ES-I3 (cell line): ENCODE measurements at regions not wholly inside any gene's neighbourhood (a gene's known extent, or its start where the extent isn't known, plus 50 kb on each side); places are given as distances from the start of the nearest gene placed in this dataset.
"Not testable (repeated sequence)": the region's sequence is repeated elsewhere in the genome, so short reads cannot be mapped to it uniquely, and the experiment has no call there.

Experiments
- H3K36me3 ChIP-seq: 2 replicates; pipeline ENCODE4 v1.6.1; 2013; ENCODE audit warnings: mild to moderate bottlenecking, low read length, control low read depth, moderate library complexity; ENCODE audit not compliant: insufficient read depth
- H3K4me1 ChIP-seq: 2 replicates; pipeline ENCODE4 v1.6.1; 2013; ENCODE audit warnings: mild to moderate bottlenecking, control low read depth, low read length; ENCODE audit not compliant: insufficient read depth
- H3K9ac ChIP-seq: 2 replicates; pipeline ENCODE4 v1.6.1; 2013; ENCODE audit warnings: low read depth, mild to moderate bottlenecking, low read length, moderate library complexity
- H3K9me3 ChIP-seq: 2 replicates; pipeline ENCODE4 v1.6.1; 2013; ENCODE audit warnings: mild to moderate bottlenecking, low read length, moderate library complexity; ENCODE audit not compliant: control insufficient read depth, insufficient read depth

DNA sequence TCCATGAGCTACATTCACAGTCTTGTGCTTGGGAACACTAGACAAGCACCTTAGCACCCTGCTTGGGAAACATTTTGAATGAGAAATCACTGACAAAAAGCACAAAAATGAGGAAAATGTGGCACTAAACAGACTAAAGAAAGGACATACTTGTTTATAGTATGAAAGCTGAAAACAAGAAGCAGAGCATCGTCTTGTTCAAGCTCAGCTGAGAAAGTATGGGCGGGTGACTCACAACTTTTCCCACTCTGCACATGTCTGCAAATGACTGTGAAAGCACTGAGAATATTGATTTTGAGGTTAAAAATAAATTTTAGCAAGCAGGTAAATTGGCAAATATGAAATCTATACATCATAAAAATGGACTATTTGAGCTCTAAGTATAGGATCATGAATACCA, 725.3 kb downstream of the COL12A1 start:
- Histone ChIP-seq H3K9ac (no peak overlapping the region), H3K4me1 (no peaks in the 10 kb centered on the region), H3K36me3 (no peaks in the 10 kb centered on the region), H3K9me3 (no peaks in the 10 kb centered on the region)

DNA sequence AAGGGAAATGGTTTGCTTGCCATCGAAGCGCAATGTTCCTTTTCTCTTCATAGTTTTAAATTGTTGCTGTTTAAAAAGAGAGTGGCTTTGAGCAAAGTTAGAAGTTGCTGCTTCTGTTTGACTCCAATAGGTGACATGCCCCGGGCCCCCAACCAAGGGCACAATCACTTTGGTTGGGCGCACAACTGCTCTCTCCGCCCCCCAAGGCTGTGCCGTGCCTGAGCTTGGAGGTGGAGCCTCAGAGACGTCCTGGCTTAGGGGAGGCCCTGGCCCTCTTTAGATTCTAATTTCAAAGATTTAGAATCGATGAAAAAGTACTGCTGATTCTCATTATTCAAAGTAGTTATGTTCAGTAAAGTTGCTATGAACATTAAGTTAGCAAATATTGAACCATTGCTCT, 725.9 kb downstream of the COL12A1 start:
- H3K9ac ChIP-seq = no peak overlapping the region
- no peaks in the 10 kb centered on the region for H3K9me3 ChIP-seq
- H3K36me3 ChIP-seq = no peaks in the 10 kb centered on the region
- no peaks in the 10 kb centered on the region for H3K4me1 ChIP-seq

GRCh38 chr6:74479420-74479819, 726.4 kb downstream of the COL12A1 start:
- Histone ChIP-seq H3K4me1 (no peaks in the 10 kb centered on the region), H3K9ac (no peak overlapping the region), H3K9me3 (no peaks in the 10 kb centered on the region), H3K36me3 (no peaks in the 10 kb centered on the region)

GRCh38 chr6:74474046-74474445, 731.8 kb downstream of the COL12A1 start:
- H3K9ac ChIP-seq, H3K4me1 ChIP-seq, H3K36me3 ChIP-seq, H3K9me3 ChIP-seq: not testable (repeated sequence)

- not testable (repeated sequence) for H3K36me3 ChIP-seq, H3K4me1 ChIP-seq, H3K9ac ChIP-seq, H3K9me3 ChIP-seq
These were observed 737.3 kb downstream of the COL12A1 start for GRCh38 chr6:74468552-74468951.

GRCh38 chr6:74467533-74468215, 738.2 kb downstream of the COL12A1 start:
- H3K9ac ChIP-seq = no peak overlapping the region
- H3K36me3 ChIP-seq = no peaks in the 10 kb centered on the region
- no peaks in the 10 kb centered on the region for H3K9me3 ChIP-seq
- no peaks in the 10 kb centered on the region for H3K4me1 ChIP-seq

DNA sequence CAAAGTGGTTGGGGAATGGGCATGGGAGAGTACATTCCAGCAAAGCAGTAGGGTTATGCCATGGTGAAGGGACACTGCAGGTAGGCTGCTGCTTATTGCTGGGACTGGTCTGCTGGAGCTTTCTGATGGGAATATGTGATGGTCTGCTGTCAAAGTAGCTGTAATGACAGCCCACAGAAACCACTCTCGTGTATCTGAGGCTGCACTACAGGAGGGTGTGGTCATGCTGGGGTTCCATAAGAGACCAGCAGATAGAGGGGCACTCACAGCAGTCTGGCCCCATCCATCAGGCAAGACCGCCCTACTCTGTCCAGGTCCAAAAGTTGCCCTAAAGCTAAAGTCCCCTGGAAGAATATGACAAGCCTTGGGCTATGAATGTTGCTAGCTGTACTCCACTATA, 739.3 kb downstream of the COL12A1 start:
- Histone ChIP-seq H3K4me1 (no peaks in the 10 kb centered on the region), H3K9ac (no peak overlapping the region), H3K9me3 (no peaks in the 10 kb centered on the region), H3K36me3 (no peaks in the 10 kb centered on the region)

- H3K9me3 ChIP-seq = no peaks in the 10 kb centered on the region
- H3K9ac ChIP-seq = no peak overlapping the region
- H3K36me3 ChIP-seq = no peaks in the 10 kb centered on the region
- H3K4me1 ChIP-seq = no peaks in the 10 kb centered on the region
These were observed 746.6 kb downstream of the COL12A1 start for GRCh38 chr6:74459260-74459659.

GRCh38 chr6:74458536-74458935, 747.3 kb downstream of the COL12A1 start:
- Histone ChIP-seq H3K9ac (no peak overlapping the region), H3K4me1 (no peaks in the 10 kb centered on the region), H3K36me3 (no peaks in the 10 kb centered on the region), H3K9me3 (no peaks in the 10 kb centered on the region)

- Histone ChIP-seq H3K36me3 (no peaks in the 10 kb centered on the region), H3K9me3 (no peaks in the 10 kb centered on the region), H3K4me1 (0 out of 2 replicates have a peak, but pooled peaks cover 4% of the 10 kb centered on the region), H3K9ac (no peak overlapping the region)
These were observed 750.1 kb downstream of the COL12A1 start for GRCh38 chr6:74455786-74456185.

GRCh38 chr6:74451953-74452352, 753.9 kb downstream of the COL12A1 start:
- Histone ChIP-seq H3K9me3 (no peaks in the 10 kb centered on the region), H3K4me1 (0 out of 2 replicates have a peak, but pooled peaks cover 4% of the 10 kb centered on the region), H3K9ac (no peak overlapping the region), H3K36me3 (no peaks in the 10 kb centered on the region)

- H3K36me3 ChIP-seq = no peaks in the 10 kb centered on the region
- H3K4me1 ChIP-seq = 0 out of 2 replicates have a peak, but pooled peaks cover 4% of the 10 kb centered on the region
- no peak overlapping the region for H3K9ac ChIP-seq
- no peaks in the 10 kb centered on the region for H3K9me3 ChIP-seq
These were observed 752.8 kb downstream of the CD109 start for GRCh38 chr6:74448850-74449249.

GRCh38 chr6:74447013-74447412, 751.0 kb downstream of the CD109 start:
- 0 out of 2 replicates have a peak, but pooled peaks cover 4% of the 10 kb centered on the region for H3K4me1 ChIP-seq
- no peaks in the 10 kb centered on the region for H3K36me3 ChIP-seq
- no peak overlapping the region for H3K9ac ChIP-seq
- no peaks in the 10 kb centered on the region for H3K9me3 ChIP-seq

- H3K36me3 ChIP-seq = no peaks in the 10 kb centered on the region
- no peaks in the 10 kb centered on the region for H3K4me1 ChIP-seq
- no peaks in the 10 kb centered on the region for H3K9me3 ChIP-seq
- no peak overlapping the region for H3K9ac ChIP-seq
These were observed 743.3 kb downstream of the CD109 start for GRCh38 chr6:74439123-74439811.

DNA sequence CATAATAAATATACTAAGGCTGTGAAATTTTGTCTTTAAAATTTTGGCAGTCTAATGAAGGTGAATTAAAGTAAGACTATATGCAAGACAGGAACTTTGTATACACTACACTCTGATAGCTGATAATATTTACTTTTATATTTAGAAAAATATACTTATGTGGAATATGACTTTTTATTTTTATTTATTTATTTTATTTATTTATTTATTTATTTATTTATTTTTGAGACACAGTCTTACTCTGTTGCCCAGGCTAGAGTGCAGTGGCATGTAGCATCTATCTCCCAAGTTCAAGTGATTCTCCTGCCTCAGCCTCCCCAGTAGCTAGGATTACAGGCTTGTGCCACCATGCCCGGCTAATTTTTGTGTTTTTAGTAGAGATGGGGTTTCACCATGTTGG, 742.4 kb downstream of the CD109 start:
- not testable (repeated sequence) for H3K9me3 ChIP-seq, H3K4me1 ChIP-seq, H3K9ac ChIP-seq, H3K36me3 ChIP-seq
